ENCODE measurements at regions not wholly inside any gene's neighbourhood (a gene's known extent, or its start where the extent isn't known, plus 50 kb on each side); places are given as distances from the start of the nearest gene placed in this dataset.

- Histone ChIP-seq H3K18ac (ENCODE audit: low read depth, low read length) (no peak overlapping the region), H2AK5ac (ENCODE audit: low read depth, low read length) (no peak overlapping the region), H4K8ac (ENCODE audit: low read depth in 2 of 2, low read length in 2 of 2) (no peak overlapping the region), H2AFZ (replicated peaks; ENCODE audit: low read length, poor library complexity) (no peak overlapping the region), H2BK120ac (ENCODE audit: low read depth, low read length) (no peak overlapping the region), H3K9me1 (ENCODE audit: insufficient read depth, low read length) (no peaks in the 10 kb centered on the region), H4K20me1 (ENCODE audit: insufficient read depth, low read length) (no peaks in the 10 kb centered on the region), H3K23ac (ENCODE audit: low read depth, low read length) (no peak overlapping the region), H4K5ac (ENCODE audit: low read depth, low read length) (no peak overlapping the region), H2BK20ac (ENCODE audit: low read depth, low read length) (no peak overlapping the region), H2BK15ac (ENCODE audit: low read depth, low read length) (no peak overlapping the region), H3K56ac (ENCODE audit: extremely low read depth, insufficient read depth, low read length) (no peak overlapping the region), H3K4ac (ENCODE audit: low read depth, low read length) (no peak overlapping the region), H3K4me1 (ENCODE audit: control insufficient read depth, insufficient read depth, low read length) (peaks cover 2% of the 10 kb centered on the region; the same call in 1 of the 2 replicates), H3K14ac (replicated peaks; ENCODE audit: low read depth, low read length) (no peak overlapping the region), H3K79me1 (ENCODE audit: low read depth in 1 of 2, low read length in 2 of 2) (no peaks in the 10 kb centered on the region), H3K4me3 (ENCODE audit: insufficient read depth, low read depth, low read length) (no peak overlapping the region), H3K9me3 (ENCODE audit: control insufficient read depth, insufficient read depth, low read length) (no peaks in the 10 kb centered on the region), H3K27ac (ENCODE audit: insufficient read depth, low read length) (no peak overlapping the region), H2BK5ac (ENCODE audit: low read depth, low read length, poor library complexity, severe bottlenecking) (no peak overlapping the region), H3K27me3 (ENCODE audit: control insufficient read depth, insufficient read depth, low read length) (no peaks in the 10 kb centered on the region), H4K91ac (ENCODE audit: insufficient read depth, low read depth, low read length) (no peak overlapping the region), H3K9ac (ENCODE audit: low read depth, low read length) (no peak overlapping the region), H3K4me2 (ENCODE audit: low read depth, low read length) (no peak overlapping the region), H3K36me3 (ENCODE audit: control insufficient read depth, insufficient read depth, low read length) (no peaks in the 10 kb centered on the region), H2AK9ac (replicated peaks; ENCODE audit: low read depth, low read length, poor library complexity) (no peak overlapping the region)
- ATAC-seq (ENCODE audit: low read depth) (no peak; the same call in 1 of the 2 replicates), DNase-seq (no peak)
- no TSS peak for BruUV-seq (replicated peaks)
- TF ChIP-seq RFX5 (IDR thresholded peaks at IDR 0.05; ENCODE audit: low read depth, low read length) (no peak), POLR2A (IDR thresholded peaks at IDR 0.05; ENCODE audit: low read depth, low read length) (no peak), CTCF (conservative IDR thresholded peaks at IDR 0.05; ENCODE audit: low read depth, low read length) (no peak), MAFK (IDR thresholded peaks at IDR 0.05; ENCODE audit: low read depth, low read length) (no peak), CEBPB (IDR thresholded peaks at IDR 0.05; ENCODE audit: low read depth, low read length) (no peak), SMC3 (IDR thresholded peaks at IDR 0.05; ENCODE audit: low read depth, low read length) (no peak), MAZ (IDR thresholded peaks at IDR 0.05; ENCODE audit: borderline replicate concordance, low read depth, low read length) (no peak), RCOR1 (IDR thresholded peaks at IDR 0.05; ENCODE audit: insufficient replicate concordance, low read length) (no peak), NFE2L2 (IDR thresholded peaks at IDR 0.05; ENCODE audit: low read depth, low read length) (no peak), BHLHE40 (IDR thresholded peaks at IDR 0.05; ENCODE audit: low read depth, low read length) (no peak), CHD1 (IDR thresholded peaks at IDR 0.05; ENCODE audit: low read depth, low read length) (no peak), MXI1 (IDR thresholded peaks at IDR 0.05; ENCODE audit: borderline replicate concordance, low read depth, low read length) (no peak), FOS (IDR thresholded peaks at IDR 0.05; ENCODE audit: low read depth, low read length) (no peak), ELK1 (IDR thresholded peaks at IDR 0.05; ENCODE audit: borderline replicate concordance, low read depth, low read length) (no peak), RAD21 (IDR thresholded peaks at IDR 0.05; ENCODE audit: low read length) (no peak)
- dilution Hi-C loops (cut with HindIII; ENCODE audit: low sequenced_read_pairs, unreplicated experiment) = no loop called here
- CTCF ChIA-PET = no interaction called here
- intact Hi-C loops (cut with micrococcal nuclease) = loop anchor here (10.0 kb wide), 1 partner anchor 646 kb away; the partner anchor contains the start of gene LRRN3
- in situ Hi-C loops (cut with MboI; ENCODE audit: low sequenced_read_pairs) = loop anchor here (25.0 kb wide), 1 partner anchor 1837 kb away; no protein-coding TSS in a partner anchor
- POLR2A ChIA-PET (ENCODE audit: unreplicated experiment) = no interaction called here
These were observed 642.0 kb upstream of the LRRN3 start for GRCh38 chr7:110448918-110449317.
